ENCODE measurements at regions not wholly inside any gene's neighbourhood (a gene's known extent, or its start where the extent isn't known, plus 50 kb on each side); places are given as distances from the start of the nearest gene placed in this dataset.

DNA sequence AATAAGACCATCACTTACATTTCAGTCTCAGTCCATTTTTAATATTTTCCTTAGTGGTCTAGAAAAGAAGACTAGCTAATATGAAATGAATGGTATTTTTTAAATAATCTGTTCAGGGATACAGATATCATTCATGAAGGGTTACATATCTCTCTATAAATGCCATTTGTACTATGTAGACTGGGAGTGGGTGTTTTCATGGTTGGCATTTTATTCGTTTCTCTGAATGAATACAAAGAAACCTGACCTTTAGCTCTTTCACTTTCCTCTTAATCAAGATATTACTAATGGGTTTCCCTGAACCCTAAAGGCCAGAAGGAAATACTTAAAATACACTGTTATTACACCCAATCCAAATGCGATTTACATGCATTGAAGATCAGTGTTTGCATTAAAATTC is 788.9 kb downstream of the TBC1D32 start:
- Mint-ChIP-seq H3K4me3 (no peak overlapping the region), H3K27ac (no peak overlapping the region), H3K9me3 (no peaks in the 10 kb centered on the region), H3K4me1 (no peaks in the 10 kb centered on the region), H3K36me3 (ENCODE audit: insufficient read depth in 1 of 3, low read depth in 3 of 3) (no peaks in the 10 kb centered on the region), H3K27me3 (ENCODE audit: low read depth) (no peaks in the 10 kb centered on the region)
- no peak overlapping the region for H2BK15ac ChIP-seq (ENCODE audit: low read depth, low read length)
- no peak overlapping the region for H3K23ac ChIP-seq (ENCODE audit: insufficient read length, low read depth, low read length)
- no peak overlapping the region for H2AFZ ChIP-seq (ENCODE audit: low read length)
- H4K8ac ChIP-seq (replicated peaks; ENCODE audit: insufficient read length, low read depth, low read length) = no peak overlapping the region
- H2BK12ac ChIP-seq (ENCODE audit: insufficient read length, low read depth, low read length) = no peak overlapping the region
- H3K4ac ChIP-seq (ENCODE audit: low read depth, low read length) = no peak overlapping the region
- DNase-seq = no peak
- H3K56ac ChIP-seq (ENCODE audit: insufficient read length, low read depth, low read length) = no peak overlapping the region
- H4K20me1 ChIP-seq (ENCODE audit: control insufficient read depth, insufficient read depth, insufficient read length) = no peaks in the 10 kb centered on the region
- H3K23me2 ChIP-seq (ENCODE audit: insufficient read length, low read depth, low read length, poor library complexity, severe bottlenecking) = no peaks in the 10 kb centered on the region
- WGBS (ENCODE audit: extremely low coverage, insufficient read length, low lambda C conversion rate) = no CpG with 5 or more reads among the region's 2 CpGs
- H4K5ac ChIP-seq (ENCODE audit: insufficient read length, low read depth, low read length) = no peak overlapping the region
- no peak overlapping the region for H3K18ac ChIP-seq (ENCODE audit: insufficient read length, low read depth, low read length)
- no peak overlapping the region for H2BK5ac ChIP-seq (ENCODE audit: insufficient read length, low read length)
- TF ChIP-seq, protein P1, sequence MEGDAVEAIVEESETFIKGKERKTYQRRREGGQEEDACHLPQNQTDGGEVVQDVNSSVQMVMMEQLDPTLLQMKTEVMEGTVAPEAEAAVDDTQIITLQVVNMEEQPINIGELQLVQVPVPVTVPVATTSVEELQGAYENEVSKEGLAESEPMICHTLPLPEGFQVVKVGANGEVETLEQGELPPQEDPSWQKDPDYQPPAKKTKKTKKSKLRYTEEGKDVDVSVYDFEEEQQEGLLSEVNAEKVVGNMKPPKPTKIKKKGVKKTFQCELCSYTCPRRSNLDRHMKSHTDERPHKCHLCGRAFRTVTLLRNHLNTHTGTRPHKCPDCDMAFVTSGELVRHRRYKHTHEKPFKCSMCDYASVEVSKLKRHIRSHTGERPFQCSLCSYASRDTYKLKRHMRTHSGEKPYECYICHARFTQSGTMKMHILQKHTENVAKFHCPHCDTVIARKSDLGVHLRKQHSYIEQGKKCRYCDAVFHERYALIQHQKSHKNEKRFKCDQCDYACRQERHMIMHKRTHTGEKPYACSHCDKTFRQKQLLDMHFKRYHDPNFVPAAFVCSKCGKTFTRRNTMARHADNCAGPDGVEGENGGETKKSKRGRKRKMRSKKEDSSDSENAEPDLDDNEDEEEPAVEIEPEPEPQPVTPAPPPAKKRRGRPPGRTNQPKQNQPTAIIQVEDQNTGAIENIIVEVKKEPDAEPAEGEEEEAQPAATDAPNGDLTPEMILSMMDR (conservative IDR thresholded peaks at IDR 0.05) = no peak
- H3T11ph ChIP-seq (ENCODE audit: low read length) = no peak overlapping the region
- H3K4me1 ChIP-seq (ENCODE audit: insufficient read depth, low read length) = no peaks in the 10 kb centered on the region
- H3K14ac ChIP-seq (ENCODE audit: insufficient read depth, low read length) = no peak overlapping the region
- no peak overlapping the region for H3K27ac ChIP-seq (ENCODE audit: insufficient read length, low read depth, low read length)
- no peak overlapping the region for H3K4me2 ChIP-seq (ENCODE audit: insufficient read depth, insufficient read length, low read length)
- H3K79me2 ChIP-seq (ENCODE audit: insufficient read depth, low read length) = no peaks in the 10 kb centered on the region
- H2BK120ac ChIP-seq (ENCODE audit: low read depth, low read length, poor library complexity, severe bottlenecking) = no peak overlapping the region
- no peak overlapping the region for H2AK5ac ChIP-seq (ENCODE audit: insufficient read length, low read length)
- no peak overlapping the region for H3K9ac ChIP-seq (ENCODE audit: extremely low read depth, insufficient read length, low read length)
- H3K9me3 ChIP-seq (ENCODE audit: control insufficient read depth, low read depth, low read length) = no peaks in the 10 kb centered on the region
- no peak overlapping the region for H2BK20ac ChIP-seq (ENCODE audit: low read depth, low read length, poor library complexity, severe bottlenecking)
- H4K91ac ChIP-seq (ENCODE audit: insufficient read length, low read depth, low read length) = no peak overlapping the region
- H3K27me3 ChIP-seq (ENCODE audit: insufficient read depth, low read length) = no peaks in the 10 kb centered on the region
- no peaks in the 10 kb centered on the region for H3K79me1 ChIP-seq (ENCODE audit: insufficient read depth, low read depth, low read length, poor library complexity, severe bottlenecking)

Data from H9 (cell line).